ENCODE measurements at regions not wholly inside any gene's neighbourhood (a gene's known extent, or its start where the extent isn't known, plus 50 kb on each side); places are given as distances from the start of the nearest gene placed in this dataset.

- H3K27me3 ChIP-seq = no peaks in the 10 kb centered on the region
- WGBS, 2 donors = 88% methylated on average over 12 to 13 of the region's 13 CpGs
- no peaks in the 10 kb centered on the region for H3K9me3 ChIP-seq
- DNase-seq = no peak
- H3K36me3 ChIP-seq = no peaks in the 10 kb centered on the region
- H3K4me3 ChIP-seq (replicated peaks in 1 of 3) = no peak overlapping the region
- H3K4me1 ChIP-seq = no peaks in the 10 kb centered on the region
- no peak overlapping the region for H3K27ac ChIP-seq
- intact Hi-C loops (cut with DNase I) = no loop called here
- TF ChIP-seq CTCF (IDR thresholded peaks at IDR 0.05) = no peak
- TF ChIP-seq POLR2A (IDR thresholded peaks at IDR 0.05) = no peak
Measured at GRCh38 chrX:39929379-39930025, 168.3 kb downstream of the BCOR start.

GRCh38 chrX:39930786-39931528 is 166.8 kb downstream of the BCOR start:
- Histone ChIP-seq H3K36me3 (no peaks in the 10 kb centered on the region), H3K9me3 (no peaks in the 10 kb centered on the region)

GRCh38 chrX:39931529-39932282 is 166.1 kb downstream of the BCOR start:
- Histone ChIP-seq H3K9me3 (no peaks in the 10 kb centered on the region), H3K36me3 (no peaks in the 10 kb centered on the region), H3K4me3 (replicated peaks in 1 of 3) (no peak overlapping the region), H3K27me3 (no peaks in the 10 kb centered on the region), H3K27ac (peak overlapping the region in 1 of 3 donors; percentile 43), H3K4me1 (no peaks in the 10 kb centered on the region)
- intact Hi-C loops (cut with DNase I) = no loop called here
- no peak for DNase-seq
- WGBS, 2 donors = 62 to 67% methylated on average over 3 of the region's 3 CpGs
- TF ChIP-seq CTCF (IDR thresholded peaks at IDR 0.05) (no peak), POLR2A (IDR thresholded peaks at IDR 0.05) (no peak)

More at GRCh38 chrX:39930786-39931528, 166.8 kb downstream of the BCOR start:
- no peaks in the 10 kb centered on the region for H3K4me1 ChIP-seq
- peak overlapping the region in 1 of 3 donors; percentile 43 for H3K27ac ChIP-seq
- no peak overlapping the region for H3K4me3 ChIP-seq (replicated peaks in 1 of 3)
- DNase-seq = no peak
- no peaks in the 10 kb centered on the region for H3K27me3 ChIP-seq
- WGBS, 2 donors = 62 to 67% methylated on average over 10 to 14 of the region's 14 CpGs
- TF ChIP-seq CTCF (IDR thresholded peaks at IDR 0.05) (no peak), POLR2A (IDR thresholded peaks at IDR 0.05) (no peak)
- intact Hi-C loops (cut with DNase I) = no loop called here

- no peaks in the 10 kb centered on the region for H3K27me3 ChIP-seq
- TF ChIP-seq CTCF (IDR thresholded peaks at IDR 0.05) = peak in 3 of 6 experiments; percentile 20 to 32 (median 30)
- TF ChIP-seq POLR2A (IDR thresholded peaks at IDR 0.05) = no peak
- no peaks in the 10 kb centered on the region for H3K36me3 ChIP-seq
- WGBS, 2 donors = 75% methylated on average over 8 of the region's 22 CpGs; no CpG with 5 or more reads in 1 of the 2 donors
- H3K4me1 ChIP-seq = no peaks in the 10 kb centered on the region
- peak overlapping the region; percentile 29 to 36 (median 33) for H3K27ac ChIP-seq
- intact Hi-C loops (cut with DNase I) = no loop called here
- H3K9me3 ChIP-seq = no peaks in the 10 kb centered on the region
- H3K4me3 ChIP-seq (replicated peaks in 1 of 3) = no peak overlapping the region
- DNase-seq = peak; percentile 69 to 73
Measured at GRCh38 chrX:39935411-39936064, 162.2 kb downstream of the BCOR start.

Data from thyroid gland (tissue), 4 donors.